DMS53 treated with DMSO at 0.1 percent for 48 hours (cell line): ENCODE measurements at regions not wholly inside any gene's neighbourhood (a gene's known extent, or its start where the extent isn't known, plus 50 kb on each side); places are given as distances from the start of the nearest gene placed in this dataset.
A peak's percentile ranks its signal among the peaks of the same experiment; 100 is the strongest.

Experiments
- DNase-seq: peaks from one replicate; lab custom pipeline; 2025; ENCODE audit not compliant: unreplicated experiment; lab: John Stamatoyannopoulos, UW

GRCh38 chr2:185145316-185146121, 547.2 kb downstream of the ZNF804A start:
- no peak for DNase-seq

GRCh38 chr2:185147361-185147760, 549.0 kb downstream of the ZNF804A start:
- no peak for DNase-seq

- DNase-seq, result no peak
Observed at GRCh38 chr2:185152186-185152585, 553.9 kb downstream of the ZNF804A start.

- no peak for DNase-seq
Observed at GRCh38 chr2:185161701-185162100, 563.4 kb downstream of the ZNF804A start.

GRCh38 chr2:185174353-185174752, 564.3 kb upstream of the FSIP2 start:
- no peak for DNase-seq

- DNase-seq, result no peak
Observed at GRCh38 chr2:185179743-185180142, 558.9 kb upstream of the FSIP2 start.

- peak; percentile 34 for DNase-seq
Observed at GRCh38 chr2:185181901-185182300, 556.7 kb upstream of the FSIP2 start.

- no peak for DNase-seq
Observed at GRCh38 chr2:185185044-185185443, 553.6 kb upstream of the FSIP2 start.

GRCh38 chr2:185187421-185187820, 551.2 kb upstream of the FSIP2 start:
- DNase-seq, result no peak

GRCh38 chr2:185188656-185189055, 549.9 kb upstream of the FSIP2 start:
- no peak for DNase-seq

- DNase-seq, result no peak
Observed at GRCh38 chr2:185201063-185201462, 537.5 kb upstream of the FSIP2 start.

- no peak for DNase-seq
Observed at GRCh38 chr2:185202381-185202780, 536.2 kb upstream of the FSIP2 start.

GRCh38 chr2:185202945-185203528, 535.6 kb upstream of the FSIP2 start:
- DNase-seq, result no peak

- peak; percentile 84 for DNase-seq
Observed at GRCh38 chr2:185208261-185208660, 530.3 kb upstream of the FSIP2 start.

- no peak for DNase-seq
Observed at GRCh38 chr2:185215497-185215896, 523.1 kb upstream of the FSIP2 start.

- DNase-seq, result peak; percentile 97
Observed at GRCh38 chr2:185219981-185220380, 518.6 kb upstream of the FSIP2 start.

GRCh38 chr2:185222311-185222710, 516.3 kb upstream of the FSIP2 start:
- DNase-seq, result no peak

- DNase-seq, result no peak
Observed at GRCh38 chr2:185227391-185227790, 511.2 kb upstream of the FSIP2 start.

GRCh38 chr2:185239491-185239890, 499.1 kb upstream of the FSIP2 start:
- no peak for DNase-seq

- no peak for DNase-seq
Observed at GRCh38 chr2:185240796-185241195, 497.8 kb upstream of the FSIP2 start.

GRCh38 chr2:185241556-185241955, 497.0 kb upstream of the FSIP2 start:
- no peak for DNase-seq

GRCh38 chr2:185242462-185242861, 496.1 kb upstream of the FSIP2 start:
- DNase-seq, result no peak

GRCh38 chr2:185245216-185245615, 493.4 kb upstream of the FSIP2 start:
- no peak for DNase-seq
